ENCODE measurements at regions not wholly inside any gene's neighbourhood (a gene's known extent, or its start where the extent isn't known, plus 50 kb on each side); places are given as distances from the start of the nearest gene placed in this dataset.
"Not testable (repeated sequence)": the region's sequence is repeated elsewhere in the genome, so short reads cannot be mapped to it uniquely, and the experiment has no call there.

DNA sequence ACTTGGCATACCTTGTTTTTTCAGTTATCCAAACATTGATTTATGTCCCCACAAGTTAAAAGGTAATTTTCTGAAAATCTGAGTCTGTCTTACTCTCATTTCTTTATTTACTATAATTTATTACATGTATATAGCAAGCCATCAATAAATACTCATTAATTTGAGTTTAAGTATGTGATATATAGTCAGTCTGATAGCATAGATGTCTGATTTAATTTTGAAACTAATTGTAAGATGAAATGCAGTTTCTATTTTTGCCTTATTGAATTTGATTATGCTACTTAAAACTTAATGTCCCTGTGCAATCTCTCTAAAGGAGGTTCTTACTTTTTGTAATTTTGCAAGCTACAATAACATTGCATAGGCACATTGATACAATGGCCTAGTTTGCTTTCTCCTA lies 2418.6 kb downstream of the ARAP2 start:
- no peak for DNase-seq

- not testable (repeated sequence) for DNase-seq
These were observed 2415.0 kb downstream of the ARAP2 start for GRCh38 chr4:33829356-33829755.

DNA sequence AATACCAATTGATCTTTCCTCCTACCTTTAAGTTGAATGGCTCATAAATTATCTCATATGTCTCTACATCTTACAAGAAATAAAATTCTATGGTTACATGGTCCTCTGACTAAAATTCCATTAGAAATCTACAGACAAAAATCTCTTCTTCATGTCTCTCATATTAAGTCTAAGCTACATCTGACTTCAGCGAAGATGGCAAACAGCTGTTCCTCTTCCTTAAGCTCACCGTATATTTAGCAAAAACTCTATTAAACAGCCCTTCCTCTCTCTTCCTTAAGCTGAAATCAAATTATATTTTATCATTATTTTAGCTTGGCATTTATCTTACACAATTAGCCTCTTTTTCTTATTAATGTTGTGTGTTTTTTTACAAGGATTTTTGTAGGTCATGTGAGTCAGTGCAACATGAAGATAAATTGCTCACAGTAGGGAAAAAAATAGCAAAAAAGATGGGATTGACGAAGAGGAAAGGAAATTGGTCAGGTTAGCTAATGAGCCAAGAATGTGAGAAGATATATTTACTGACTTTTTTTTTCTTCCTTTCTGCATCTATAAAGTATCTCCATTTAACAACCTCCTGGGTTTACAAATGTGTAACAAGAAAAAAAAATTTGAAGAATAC lies 2412.8 kb downstream of the ARAP2 start:
- peak; percentile 80 for DNase-seq

DNA sequence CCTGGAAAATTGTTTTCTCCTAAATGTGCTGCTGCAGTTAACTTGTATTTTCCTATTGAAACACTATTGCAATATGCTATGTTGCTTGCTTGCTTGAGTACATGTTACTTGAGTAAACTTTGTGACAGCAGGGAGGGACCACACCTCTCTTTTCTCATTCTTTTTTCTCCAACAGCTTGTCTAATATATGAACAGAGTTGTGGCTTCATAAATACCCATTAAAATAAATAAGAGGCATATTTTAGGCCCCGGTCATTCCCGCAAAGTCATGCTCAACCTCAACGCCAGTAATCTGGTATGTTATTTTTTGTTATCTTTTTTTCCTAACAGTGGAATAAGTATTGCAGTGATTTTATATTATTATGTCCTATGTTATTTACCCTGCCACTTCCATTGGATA lies 2408.6 kb downstream of the ARAP2 start:
- DNase-seq: peak; percentile 82

GRCh38 chr4:33837043-33837838 lies 2407.1 kb downstream of the ARAP2 start:
- peak; percentile 91 for DNase-seq

DNA sequence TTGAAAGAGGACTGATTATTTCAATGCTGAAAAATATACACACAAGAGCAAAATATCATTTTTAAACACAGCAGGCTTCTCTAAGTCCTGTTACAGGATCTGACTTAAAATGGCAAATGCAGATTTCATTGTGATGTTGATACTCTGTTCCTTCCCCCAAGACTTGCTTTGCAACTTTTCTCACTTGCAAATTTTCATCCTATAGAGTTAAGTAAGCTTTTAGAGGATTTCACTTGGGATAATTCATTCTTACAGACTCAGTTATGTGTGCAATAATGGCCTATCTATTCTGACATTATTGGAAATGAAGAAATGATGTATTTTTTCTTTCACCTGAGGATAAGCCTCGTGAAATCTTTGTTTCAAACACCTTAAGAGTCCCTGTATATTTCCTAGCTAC lies 2403.2 kb downstream of the ARAP2 start:
- no peak for DNase-seq

- peak; percentile 30 for DNase-seq
These were observed 2393.9 kb downstream of the ARAP2 start for GRCh38 chr4:33850371-33850902.

DNA sequence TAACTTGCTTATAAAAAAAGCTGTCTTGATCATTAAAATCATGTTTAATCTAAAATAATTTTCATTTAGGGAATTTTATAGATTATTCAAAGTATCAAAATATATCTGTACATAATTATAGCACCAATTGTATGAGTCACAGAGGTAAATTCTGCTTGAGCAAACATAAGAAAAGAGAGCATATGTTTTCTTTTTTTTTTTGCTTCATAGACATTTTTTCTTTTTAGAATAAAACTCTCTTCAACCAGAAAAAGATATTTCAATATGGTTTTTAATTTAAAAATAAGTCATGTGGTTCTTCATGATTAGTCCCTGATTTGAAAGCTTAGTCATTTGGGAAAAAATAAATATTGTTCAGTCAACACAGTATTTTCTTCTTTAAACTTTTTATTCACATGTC lies 2390.6 kb downstream of the ARAP2 start:
- DNase-seq: not testable (repeated sequence)

DNA sequence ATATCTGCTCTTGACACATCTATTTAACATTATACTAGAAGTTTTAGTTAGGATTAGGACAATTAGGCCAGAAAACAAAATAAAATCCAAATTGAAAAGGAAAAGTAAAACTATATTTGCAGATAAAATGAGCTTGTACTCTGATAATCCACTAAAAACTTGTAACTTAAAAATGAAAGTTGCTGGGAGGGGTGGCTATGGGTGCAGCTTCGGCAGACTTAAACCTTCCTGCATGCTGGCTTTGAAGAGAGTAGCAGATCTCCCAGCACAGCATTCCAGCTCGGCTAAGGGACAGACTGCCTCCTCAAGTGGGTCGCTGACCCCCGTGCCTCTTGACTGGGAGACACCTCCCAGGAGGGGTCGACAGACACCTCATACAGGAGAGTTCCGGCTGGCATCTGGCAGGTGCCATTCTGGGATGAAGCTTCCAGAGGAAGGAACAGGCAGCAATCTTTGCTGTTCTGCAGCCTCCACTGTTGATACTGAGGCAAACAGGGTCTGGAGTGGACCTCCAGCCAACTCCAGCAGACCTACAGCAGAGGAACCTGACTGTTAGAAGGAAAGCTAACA lies 2379.9 kb downstream of the ARAP2 start:
- no peak for DNase-seq

GRCh38 chr4:33873791-33874190 lies 2370.5 kb downstream of the ARAP2 start:
- no peak for DNase-seq

- no peak for DNase-seq
These were observed 2365.6 kb downstream of the ARAP2 start for GRCh38 chr4:33878710-33879109.

DNA sequence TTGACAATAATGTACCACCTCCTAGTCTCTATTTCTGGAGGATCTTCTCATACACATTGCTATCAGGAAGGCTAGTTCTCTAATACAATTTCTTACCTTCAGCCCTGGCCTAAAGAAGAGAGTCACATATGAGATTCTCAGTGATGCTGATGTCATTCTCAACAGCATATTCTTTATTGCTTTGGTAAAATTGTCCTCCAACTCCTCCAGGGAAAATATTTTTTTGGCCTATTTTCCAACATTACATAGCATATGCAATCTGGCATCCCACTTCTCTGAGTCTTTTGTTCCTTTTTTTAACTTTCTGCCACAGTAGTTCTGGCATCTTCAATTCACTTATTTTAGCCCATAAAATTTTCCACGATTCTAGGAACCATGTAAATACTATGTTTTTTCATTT lies 2363.1 kb downstream of the ARAP2 start:
- DNase-seq: no peak

GRCh38 chr4:33882246-33882990 lies 2361.9 kb downstream of the ARAP2 start:
- peak; percentile 42 for DNase-seq

DNA sequence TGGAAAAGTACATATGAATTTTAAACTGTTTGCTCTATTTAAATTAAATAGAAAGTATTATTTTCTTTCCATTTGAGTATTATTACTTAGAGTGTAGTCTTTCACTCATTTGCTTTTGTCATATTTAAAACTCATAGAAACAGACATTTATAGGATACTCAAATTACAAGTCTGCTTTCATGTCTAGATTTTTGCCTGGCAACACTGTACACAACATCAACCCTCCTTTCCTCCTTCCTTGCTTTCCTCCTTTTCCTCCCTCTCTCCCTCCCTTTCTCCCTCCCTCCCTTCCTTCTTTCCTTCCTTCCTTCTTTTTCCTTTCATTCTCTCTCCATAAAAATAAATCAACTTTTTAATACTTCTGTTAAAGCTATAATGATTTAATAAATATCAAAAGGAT lies 2361.2 kb downstream of the ARAP2 start:
- DNase-seq: no peak

GRCh38 chr4:33886356-33886755 lies 2358.0 kb downstream of the ARAP2 start:
- no peak for DNase-seq

GRCh38 chr4:33890841-33891240 lies 2353.5 kb downstream of the ARAP2 start:
- DNase-seq: no peak

- peak; percentile 3 for DNase-seq
These were observed 2332.4 kb downstream of the ARAP2 start for GRCh38 chr4:33911959-33912358.

DNA sequence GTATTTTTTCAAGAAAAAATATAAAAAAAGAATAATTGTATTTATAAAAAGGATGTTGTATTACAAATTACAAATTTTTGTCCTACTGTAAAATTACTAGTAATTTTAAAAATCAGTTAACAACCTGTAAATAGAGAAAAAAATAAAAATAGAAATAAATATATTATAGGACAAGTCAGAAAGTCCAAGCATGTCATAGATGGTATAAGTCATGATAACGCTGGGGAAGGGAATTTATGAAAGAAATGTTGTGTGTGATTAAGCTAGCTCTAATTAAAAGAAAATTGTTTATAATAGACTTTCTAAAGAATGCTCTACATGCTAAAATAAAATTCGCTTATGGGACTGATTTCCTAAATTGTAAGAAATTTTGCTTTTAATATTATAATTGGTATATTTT lies 2329.9 kb downstream of the ARAP2 start:
- no peak for DNase-seq

- DNase-seq: no peak
These were observed 2320.8 kb downstream of the ARAP2 start for GRCh38 chr4:33923469-33923868.

DNA sequence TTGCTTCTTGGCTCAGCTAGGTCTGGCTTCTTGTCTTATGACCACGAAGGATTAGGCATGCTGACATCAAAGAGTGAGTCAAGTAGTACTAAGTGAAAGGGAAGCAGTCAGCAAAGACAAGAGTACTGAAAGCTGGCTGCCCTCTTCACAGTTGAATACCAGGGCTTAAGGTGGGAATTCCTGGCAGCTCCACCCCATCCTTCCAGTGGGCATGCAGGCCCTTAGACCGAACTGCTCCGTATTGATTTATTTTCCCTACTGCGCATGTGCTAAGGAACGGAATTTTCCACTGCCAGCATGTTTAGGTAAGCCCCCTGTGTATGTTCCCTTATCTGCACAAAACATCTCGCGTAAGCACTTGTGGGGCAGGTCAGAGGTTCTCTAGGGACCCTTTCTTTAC lies 2320.1 kb downstream of the ARAP2 start:
- DNase-seq: peak; percentile 67

DNA sequence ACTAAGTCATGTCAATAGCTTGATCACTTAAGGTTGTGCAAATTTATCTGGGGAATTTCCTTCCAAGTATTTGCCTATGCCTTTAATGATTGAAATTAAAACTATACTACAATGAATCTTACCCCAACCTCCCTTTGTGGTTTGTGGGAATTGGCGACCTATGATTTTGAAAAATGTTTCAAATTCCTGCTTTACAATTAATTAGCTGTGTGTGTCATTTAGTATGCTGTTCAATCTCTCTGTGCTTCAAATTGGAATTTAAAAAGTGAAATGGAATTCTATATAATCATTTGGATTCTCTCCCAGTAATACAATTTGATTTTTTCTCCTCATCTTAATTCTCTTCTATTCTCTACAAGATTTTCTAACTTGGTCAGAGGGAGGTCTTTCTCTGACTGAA lies 2319.5 kb downstream of the ARAP2 start:
- DNase-seq: peak; percentile 53

DNA sequence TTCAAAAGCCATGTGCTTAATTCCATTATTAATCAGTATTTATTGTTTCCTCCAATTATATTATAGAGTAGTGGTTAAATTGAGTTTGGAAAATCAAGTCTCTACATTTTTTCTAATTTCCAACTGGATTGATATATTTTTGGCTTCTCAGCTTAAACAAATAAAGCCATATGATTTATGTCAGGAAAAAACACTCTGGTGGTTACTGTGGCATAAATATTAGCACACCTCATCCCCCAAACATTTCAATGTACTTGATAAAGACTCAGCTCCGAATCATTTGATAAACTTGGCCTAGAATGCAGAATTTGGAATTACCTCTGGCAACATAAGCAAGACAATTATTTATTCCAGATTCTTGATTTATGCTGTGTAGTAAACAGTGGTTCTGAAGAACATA lies 2313.8 kb downstream of the ARAP2 start:
- peak; percentile 33 for DNase-seq

- no peak for DNase-seq
These were observed 2313.3 kb downstream of the ARAP2 start for GRCh38 chr4:33931026-33931425.

Data from EL (cell line).